ENCODE measurements at regions not wholly inside any gene's neighbourhood (a gene's known extent, or its start where the extent isn't known, plus 50 kb on each side); places are given as distances from the start of the nearest gene placed in this dataset.
"Not testable (repeated sequence)": the region's sequence is repeated elsewhere in the genome, so short reads cannot be mapped to it uniquely, and the experiment has no call there.

GRCh38 chr2:111529022-111529421, 355.0 kb downstream of the ANAPC1 start:
- not testable (repeated sequence) for H3K4me1 ChIP-seq (ENCODE audit: control insufficient read depth in 2 of 2, insufficient read depth in 2 of 2, low read length in 2 of 2); H3K36me3 ChIP-seq (ENCODE audit: control insufficient read depth in 2 of 2, insufficient read depth in 2 of 2, low read length in 2 of 2); H3K27me3 ChIP-seq (ENCODE audit: control insufficient read depth in 2 of 2, insufficient read depth in 2 of 2, low read length in 2 of 2); H3K9me3 ChIP-seq (ENCODE audit: control insufficient read depth in 2 of 2, low read length in 2 of 2); H3K4me3 ChIP-seq (ENCODE audit: low read length in 2 of 2); H3K9ac ChIP-seq (ENCODE audit: low read depth in 1 of 2, low read length in 2 of 2); H3K27ac ChIP-seq (ENCODE audit: low read depth in 2 of 2, low read length in 2 of 2)

GRCh38 chr2:111530239-111530965, 353.6 kb downstream of the ANAPC1 start:
- H3K36me3 ChIP-seq (ENCODE audit: control insufficient read depth in 2 of 2, insufficient read depth in 2 of 2, low read length in 2 of 2); H3K27ac ChIP-seq (ENCODE audit: low read depth in 2 of 2, low read length in 2 of 2); H3K4me3 ChIP-seq (ENCODE audit: low read length in 2 of 2); H3K4me1 ChIP-seq (ENCODE audit: control insufficient read depth in 2 of 2, insufficient read depth in 2 of 2, low read length in 2 of 2); H3K27me3 ChIP-seq (ENCODE audit: control insufficient read depth in 2 of 2, insufficient read depth in 2 of 2, low read length in 2 of 2); H3K9ac ChIP-seq (ENCODE audit: low read depth in 1 of 2, low read length in 2 of 2); H3K9me3 ChIP-seq (ENCODE audit: control insufficient read depth in 2 of 2, low read length in 2 of 2): not testable (repeated sequence)

- H3K9me3 ChIP-seq (ENCODE audit: control insufficient read depth in 2 of 2, low read length in 2 of 2); H3K9ac ChIP-seq (ENCODE audit: low read depth in 1 of 2, low read length in 2 of 2); H3K36me3 ChIP-seq (ENCODE audit: control insufficient read depth in 2 of 2, insufficient read depth in 2 of 2, low read length in 2 of 2); H3K4me1 ChIP-seq (ENCODE audit: control insufficient read depth in 2 of 2, insufficient read depth in 2 of 2, low read length in 2 of 2); H3K4me3 ChIP-seq (ENCODE audit: low read length in 2 of 2); H3K27me3 ChIP-seq (ENCODE audit: control insufficient read depth in 2 of 2, insufficient read depth in 2 of 2, low read length in 2 of 2); H3K27ac ChIP-seq (ENCODE audit: low read depth in 2 of 2, low read length in 2 of 2): not testable (repeated sequence)
These were observed 351.1 kb downstream of the ANAPC1 start for GRCh38 chr2:111532682-111533556.

GRCh38 chr2:111533557-111534247, 350.3 kb downstream of the ANAPC1 start:
- not testable (repeated sequence) for H3K36me3 ChIP-seq (ENCODE audit: control insufficient read depth in 2 of 2, insufficient read depth in 2 of 2, low read length in 2 of 2); H3K27me3 ChIP-seq (ENCODE audit: control insufficient read depth in 2 of 2, insufficient read depth in 2 of 2, low read length in 2 of 2); H3K4me3 ChIP-seq (ENCODE audit: low read length in 2 of 2); H3K9ac ChIP-seq (ENCODE audit: low read depth in 1 of 2, low read length in 2 of 2); H3K4me1 ChIP-seq (ENCODE audit: control insufficient read depth in 2 of 2, insufficient read depth in 2 of 2, low read length in 2 of 2); H3K9me3 ChIP-seq (ENCODE audit: control insufficient read depth in 2 of 2, low read length in 2 of 2)
- H3K27ac ChIP-seq (ENCODE audit: low read depth in 2 of 2, low read length in 2 of 2), result peak overlapping the region in 1 of 2 donors; percentile 32

- no peak overlapping the region for H3K4me3 ChIP-seq (ENCODE audit: low read length in 2 of 2)
- peak overlapping the region in 1 of 2 donors; percentile 14 for H3K9ac ChIP-seq (ENCODE audit: low read depth in 1 of 2, low read length in 2 of 2)
- peak overlapping the region; percentile 35 to 58 for H3K27ac ChIP-seq (ENCODE audit: low read depth in 2 of 2, low read length in 2 of 2)
These were observed 349.1 kb downstream of the ANAPC1 start for GRCh38 chr2:111534910-111535352.

GRCh38 chr2:111535404-111535803, 348.6 kb downstream of the ANAPC1 start:
- Histone ChIP-seq H3K9ac (ENCODE audit: low read depth in 1 of 2, low read length in 2 of 2) (peak overlapping the region; percentile 7 to 14), H3K36me3 (ENCODE audit: control insufficient read depth in 2 of 2, insufficient read depth in 2 of 2, low read length in 2 of 2) (no peaks in the 10 kb centered on the region), H3K27me3 (ENCODE audit: control insufficient read depth in 2 of 2, insufficient read depth in 2 of 2, low read length in 2 of 2) (no peaks in the 10 kb centered on the region), H3K27ac (ENCODE audit: low read depth in 2 of 2, low read length in 2 of 2) (peak overlapping the region; percentile 35 to 58), H3K9me3 (ENCODE audit: control insufficient read depth in 2 of 2, low read length in 2 of 2) (no peaks in the 10 kb centered on the region), H3K4me3 (ENCODE audit: low read length in 2 of 2) (no peak overlapping the region), H3K4me1 (ENCODE audit: control insufficient read depth in 2 of 2, insufficient read depth in 2 of 2, low read length in 2 of 2) (peaks cover 5 to 8% of the 10 kb centered on the region in 2 donors)

More at GRCh38 chr2:111534910-111535352, 349.1 kb downstream of the ANAPC1 start:
- H3K4me1 ChIP-seq (ENCODE audit: control insufficient read depth in 2 of 2, insufficient read depth in 2 of 2, low read length in 2 of 2), result peaks cover 5 to 8% of the 10 kb centered on the region in 2 donors
- no peaks in the 10 kb centered on the region for H3K9me3 ChIP-seq (ENCODE audit: control insufficient read depth in 2 of 2, low read length in 2 of 2)
- no peaks in the 10 kb centered on the region for H3K36me3 ChIP-seq (ENCODE audit: control insufficient read depth in 2 of 2, insufficient read depth in 2 of 2, low read length in 2 of 2)
- no peaks in the 10 kb centered on the region for H3K27me3 ChIP-seq (ENCODE audit: control insufficient read depth in 2 of 2, insufficient read depth in 2 of 2, low read length in 2 of 2)

- Histone ChIP-seq H3K4me3 (ENCODE audit: low read length in 2 of 2) (no peak overlapping the region), H3K4me1 (ENCODE audit: control insufficient read depth in 2 of 2, insufficient read depth in 2 of 2, low read length in 2 of 2) (peaks cover 5 to 8% of the 10 kb centered on the region in 2 donors), H3K27ac (ENCODE audit: low read depth in 2 of 2, low read length in 2 of 2) (no peak overlapping the region), H3K27me3 (ENCODE audit: control insufficient read depth in 2 of 2, insufficient read depth in 2 of 2, low read length in 2 of 2) (no peaks in the 10 kb centered on the region), H3K9ac (ENCODE audit: low read depth in 1 of 2, low read length in 2 of 2) (no peak overlapping the region), H3K36me3 (ENCODE audit: control insufficient read depth in 2 of 2, insufficient read depth in 2 of 2, low read length in 2 of 2) (no peaks in the 10 kb centered on the region), H3K9me3 (ENCODE audit: control insufficient read depth in 2 of 2, low read length in 2 of 2) (no peaks in the 10 kb centered on the region)
These were observed 346.8 kb downstream of the ANAPC1 start for GRCh38 chr2:111537078-111537655.

GRCh38 chr2:111539991-111540390, 344.0 kb downstream of the ANAPC1 start:
- H3K9ac ChIP-seq (ENCODE audit: low read depth in 1 of 2, low read length in 2 of 2); H3K9me3 ChIP-seq (ENCODE audit: control insufficient read depth in 2 of 2, low read length in 2 of 2); H3K4me1 ChIP-seq (ENCODE audit: control insufficient read depth in 2 of 2, insufficient read depth in 2 of 2, low read length in 2 of 2); H3K27ac ChIP-seq (ENCODE audit: low read depth in 2 of 2, low read length in 2 of 2); H3K4me3 ChIP-seq (ENCODE audit: low read length in 2 of 2); H3K27me3 ChIP-seq (ENCODE audit: control insufficient read depth in 2 of 2, insufficient read depth in 2 of 2, low read length in 2 of 2); H3K36me3 ChIP-seq (ENCODE audit: control insufficient read depth in 2 of 2, insufficient read depth in 2 of 2, low read length in 2 of 2): not testable (repeated sequence)

GRCh38 chr2:111542120-111542774, 341.7 kb downstream of the ANAPC1 start:
- not testable (repeated sequence) for H3K4me1 ChIP-seq (ENCODE audit: control insufficient read depth in 2 of 2, insufficient read depth in 2 of 2, low read length in 2 of 2); H3K36me3 ChIP-seq (ENCODE audit: control insufficient read depth in 2 of 2, insufficient read depth in 2 of 2, low read length in 2 of 2); H3K9me3 ChIP-seq (ENCODE audit: control insufficient read depth in 2 of 2, low read length in 2 of 2); H3K27ac ChIP-seq (ENCODE audit: low read depth in 2 of 2, low read length in 2 of 2); H3K4me3 ChIP-seq (ENCODE audit: low read length in 2 of 2); H3K9ac ChIP-seq (ENCODE audit: low read depth in 1 of 2, low read length in 2 of 2); H3K27me3 ChIP-seq (ENCODE audit: control insufficient read depth in 2 of 2, insufficient read depth in 2 of 2, low read length in 2 of 2)

Measured in mucosa of rectum (tissue), 2 donors.